HEK293 (cell line): ENCODE measurements at regions not wholly inside any gene's neighbourhood (a gene's known extent, or its start where the extent isn't known, plus 50 kb on each side); places are given as distances from the start of the nearest gene placed in this dataset.

ENCODE experiments used
- ATF2 ChIP-seq: fragments of 450-650 bp; formaldehyde crosslinking; IDR thresholded peaks from 2 replicates; pipeline ENCODE4 v1.5.1; 2016; ENCODE audit warnings: missing biosample characterization, missing genetic modification characterization, low read depth
- CTCF ChIP-seq: fragments of 450-650 bp; formaldehyde crosslinking; IDR thresholded peaks from 2 replicates; pipeline ENCODE4 v1.5.1; 2016; ENCODE audit warnings: missing biosample characterization, missing genetic modification characterization
- FEZF1 ChIP-seq: fragments of 450-650 bp; formaldehyde crosslinking; IDR thresholded peaks from 2 replicates; pipeline ENCODE4 v1.5.1; 2016; ENCODE audit warnings: missing biosample characterization, missing genetic modification characterization
- MYNN ChIP-seq: fragments of 450-650 bp; formaldehyde crosslinking; IDR thresholded peaks from 2 replicates; pipeline ENCODE4 v1.5.1; 2016; ENCODE audit warnings: missing biosample characterization, missing genetic modification characterization, borderline replicate concordance
- ZNF140 ChIP-seq: fragments of 450-650 bp; formaldehyde crosslinking; IDR thresholded peaks from 2 replicates; pipeline ENCODE4 v1.5.1; 2016; ENCODE audit warnings: missing biosample characterization, missing genetic modification characterization
- ZNF24 ChIP-seq: fragments of 450-650 bp; formaldehyde crosslinking; IDR thresholded peaks from 2 replicates; pipeline ENCODE4 v1.5.1; 2016; ENCODE audit warnings: missing biosample characterization, missing genetic modification characterization
- ZNF513 ChIP-seq: fragments of 450-650 bp; IDR thresholded peaks from 2 replicates; pipeline ENCODE4 v1.5.1; 2018; ENCODE audit warnings: missing biosample characterization, missing genetic modification characterization
- ZSCAN30 ChIP-seq: fragments of 450-650 bp; IDR thresholded peaks from 2 replicates; pipeline ENCODE4 v1.5.1; 2018; ENCODE audit warnings: missing biosample characterization, mild to moderate bottlenecking, missing genetic modification characterization, moderate library complexity

- TF ChIP-seq ZNF513 (no peak), CTCF (tag by site-specific recombination) (no peak), ZNF24 (tag by site-specific recombination) (no peak), ZSCAN30 (no peak), FEZF1 (no peak), MYNN (tag by site-specific recombination) (no peak), ATF2 (tag by site-specific recombination) (no peak), ZNF140 (tag by site-specific recombination) (no peak)
Measured at GRCh38 chr6:49121970-49122369, 341.1 kb downstream of the MMUT start.
